ENCODE measurements at regions not wholly inside any gene's neighbourhood (a gene's known extent, or its start where the extent isn't known, plus 50 kb on each side); places are given as distances from the start of the nearest gene placed in this dataset.
"Not testable (repeated sequence)": the region's sequence is repeated elsewhere in the genome, so short reads cannot be mapped to it uniquely, and the experiment has no call there.

- DNase-seq (ENCODE audit: low spot score in 2 of 2), result no peak
- no peak overlapping the region for H3K4me3 ChIP-seq (ENCODE audit: low read depth, poor library complexity, severe bottlenecking)
- intact Hi-C loops (cut with DNase I; ENCODE audit: low total_unique reads), result no loop called here
- 88 to 93% methylated on average over 2 of the region's 2 CpGs for WGBS, 2 donors
- TF ChIP-seq POLR2A (IDR thresholded peaks at IDR 0.05) (no peak), CTCF (IDR thresholded peaks at IDR 0.05) (no peak)
Measured at GRCh38 chr5:38675443-38675842, 119.0 kb upstream of the LIFR start.

- H3K4me3 ChIP-seq (ENCODE audit: low read depth, poor library complexity, severe bottlenecking), result no peak overlapping the region
- 61 to 72% methylated on average over 2 of the region's 2 CpGs for WGBS, 2 donors
- TF ChIP-seq POLR2A (IDR thresholded peaks at IDR 0.05) (no peak), CTCF (IDR thresholded peaks at IDR 0.05) (no peak)
- intact Hi-C loops (cut with DNase I; ENCODE audit: low total_unique reads), result no loop called here
- no peak for DNase-seq (ENCODE audit: low spot score in 2 of 2)
Measured at GRCh38 chr5:38677636-38678035, 121.2 kb upstream of the LIFR start.

- TF ChIP-seq POLR2A (IDR thresholded peaks at IDR 0.05), result no peak
- intact Hi-C loops (cut with DNase I; ENCODE audit: low total_unique reads), result no loop called here
- 87 to 100% methylated on average over 1 of the region's 1 CpG for WGBS, 2 donors
- DNase-seq (ENCODE audit: low spot score in 2 of 2), result no peak
- no peak overlapping the region for H3K4me3 ChIP-seq (ENCODE audit: low read depth, poor library complexity, severe bottlenecking)
Measured at GRCh38 chr5:38678076-38678475, 121.6 kb upstream of the LIFR start.

GRCh38 chr5:38678697-38679096, 122.3 kb upstream of the LIFR start:
- DNase-seq (ENCODE audit: low spot score in 2 of 2); H3K4me3 ChIP-seq (ENCODE audit: low read depth, poor library complexity, severe bottlenecking); intact Hi-C loops (cut with DNase I; ENCODE audit: low total_unique reads): not testable (repeated sequence)
- WGBS, 2 donors, result 95 to 97% methylated on average over 7 of the region's 7 CpGs

GRCh38 chr5:38680094-38680825, 123.8 kb upstream of the LIFR start:
- no peak for DNase-seq (ENCODE audit: low spot score in 2 of 2)
- 84 to 86% methylated on average over 5 of the region's 5 CpGs for WGBS, 2 donors
- TF ChIP-seq POLR2A (IDR thresholded peaks at IDR 0.05) (no peak), CTCF (IDR thresholded peaks at IDR 0.05) (no peak)
- no peak overlapping the region for H3K4me3 ChIP-seq (ENCODE audit: low read depth, poor library complexity, severe bottlenecking)
- intact Hi-C loops (cut with DNase I; ENCODE audit: low total_unique reads), result no loop called here

GRCh38 chr5:38681029-38681706, 124.7 kb upstream of the LIFR start:
- TF ChIP-seq POLR2A (IDR thresholded peaks at IDR 0.05), result no peak
- no peak for TF ChIP-seq CTCF (IDR thresholded peaks at IDR 0.05)
- no peak for DNase-seq (ENCODE audit: low spot score in 2 of 2)
- intact Hi-C loops (cut with DNase I; ENCODE audit: low total_unique reads), result no loop called here
- H3K4me3 ChIP-seq (ENCODE audit: low read depth, poor library complexity, severe bottlenecking), result no peak overlapping the region
- WGBS, 2 donors, result 65 to 73% methylated on average over 3 of the region's 3 CpGs

Measured in lower leg skin (tissue), 4 donors.